SJSA1 (cell line): ENCODE measurements at regions not wholly inside any gene's neighbourhood (a gene's known extent, or its start where the extent isn't known, plus 50 kb on each side); places are given as distances from the start of the nearest gene placed in this dataset.

Experiments used
- DNase-seq, 2 experiments: peaks; one replicate each; pipeline ENCODE4 v3.0.0-alpha.2; 2015 to 2020; ENCODE audit warnings: low spot score in 2 of 2, low read depth in 1 of 2
- H3K27ac ChIP-seq: fragments of 250-450 bp; sonication (Bioruptor Pico); 2 replicates; pipeline ENCODE4 v1.5.1; 2020; ENCODE audit warnings: mild to moderate bottlenecking, moderate library complexity
- H3K27me3 ChIP-seq: fragments of 250-450 bp; sonication (Bioruptor Pico); replicated peaks from 2 replicates; pipeline ENCODE4 v1.5.1; 2020; ENCODE audit warnings: mild to moderate bottlenecking, moderate library complexity
- H3K36me3 ChIP-seq: fragments of 250-450 bp; sonication (Bioruptor Pico); 2 replicates; pipeline ENCODE4 v1.5.1; 2020; ENCODE audit warnings: mild to moderate bottlenecking
- H3K4me1 ChIP-seq: fragments of 250-450 bp; sonication (Bioruptor Pico); replicated peaks from 2 replicates; pipeline ENCODE4 v1.6.1; 2021; ENCODE audit warnings: mild to moderate bottlenecking
- H3K4me3 ChIP-seq: fragments of 250-450 bp; sonication (Bioruptor Pico); 2 replicates; pipeline ENCODE4 v1.5.1; 2020; ENCODE audit warnings: mild to moderate bottlenecking
- H3K9me3 ChIP-seq: fragments of 250-450 bp; sonication (Bioruptor Pico); replicated peaks from 2 replicates; pipeline ENCODE4 v1.5.1; 2020; ENCODE audit warnings: mild to moderate bottlenecking

DNA sequence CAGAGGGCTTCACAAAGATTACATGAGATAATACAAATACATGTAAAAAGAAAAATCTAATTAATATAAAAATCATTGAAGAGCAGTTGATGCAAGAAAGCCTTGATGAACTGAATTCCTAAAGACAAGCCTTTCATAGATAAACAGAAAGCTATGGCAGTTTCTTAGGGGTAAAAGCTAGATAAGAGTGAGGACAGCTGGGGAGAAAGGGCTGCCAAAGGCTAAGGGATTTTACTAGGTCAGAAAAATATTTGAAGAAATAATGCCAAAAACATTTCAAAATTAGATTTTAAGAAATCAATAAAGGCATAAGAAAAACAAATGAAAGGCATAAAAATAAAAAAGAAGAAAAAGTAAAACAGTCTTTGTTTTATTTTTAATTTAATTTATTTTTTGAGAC is 107.9 kb upstream of the ZNF366 start:
- H3K36me3 ChIP-seq = no peaks in the 10 kb centered on the region
- H3K27me3 ChIP-seq = no peaks in the 10 kb centered on the region
- DNase-seq = no peak
- peaks cover 18% of the 10 kb centered on the region for H3K4me1 ChIP-seq
- H3K9me3 ChIP-seq = no peaks in the 10 kb centered on the region
- H3K4me3 ChIP-seq = no peak overlapping the region
- no peak overlapping the region for H3K27ac ChIP-seq

DNA sequence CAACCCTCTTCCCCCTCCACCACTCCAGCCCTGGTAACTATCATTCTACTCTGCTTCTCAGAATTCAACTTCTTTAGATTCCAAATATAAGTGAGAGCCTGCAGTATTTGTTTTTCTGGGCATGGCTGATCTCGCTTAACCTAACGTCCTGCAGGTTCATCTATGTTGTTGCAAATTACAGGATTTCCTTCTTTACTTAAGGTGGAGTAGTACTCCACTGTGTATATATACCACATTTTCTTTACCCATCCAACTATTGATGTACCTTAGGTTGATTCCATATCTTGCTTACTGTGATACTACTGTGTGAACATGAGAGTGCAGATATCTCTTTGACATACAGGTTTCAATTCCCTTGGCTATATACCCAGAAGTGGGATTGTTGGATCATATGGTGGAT is 106.3 kb upstream of the ZNF366 start:
- Histone ChIP-seq H3K36me3 (no peaks in the 10 kb centered on the region), H3K4me1 (peaks cover 18% of the 10 kb centered on the region), H3K9me3 (no peaks in the 10 kb centered on the region), H3K27ac (no peak overlapping the region), H3K27me3 (no peaks in the 10 kb centered on the region), H3K4me3 (no peak overlapping the region)
- DNase-seq = no peak

DNA sequence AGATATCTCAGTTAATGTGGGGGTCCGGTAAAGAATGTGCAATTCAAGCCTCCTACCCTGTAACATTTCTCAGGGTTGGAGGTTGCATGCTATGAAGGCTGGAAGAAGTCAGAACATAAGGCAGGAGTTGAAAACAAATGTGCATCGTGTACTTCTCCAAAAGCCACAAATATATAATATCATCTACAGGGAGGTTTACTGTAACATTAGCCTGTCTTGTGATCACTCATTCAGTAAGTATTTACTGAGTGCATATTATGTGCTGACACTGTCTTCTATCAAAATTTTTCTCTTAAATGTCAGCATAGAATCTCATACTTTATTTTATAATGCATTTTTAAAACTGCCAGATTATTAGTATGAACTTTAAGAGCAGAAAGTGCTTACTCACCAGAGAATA is 105.6 kb upstream of the ZNF366 start:
- no peaks in the 10 kb centered on the region for H3K9me3 ChIP-seq
- peaks cover 16% of the 10 kb centered on the region for H3K4me1 ChIP-seq
- no peak overlapping the region for H3K4me3 ChIP-seq
- no peak for DNase-seq
- H3K27ac ChIP-seq = no peak overlapping the region
- H3K36me3 ChIP-seq = no peaks in the 10 kb centered on the region
- no peaks in the 10 kb centered on the region for H3K27me3 ChIP-seq

DNA sequence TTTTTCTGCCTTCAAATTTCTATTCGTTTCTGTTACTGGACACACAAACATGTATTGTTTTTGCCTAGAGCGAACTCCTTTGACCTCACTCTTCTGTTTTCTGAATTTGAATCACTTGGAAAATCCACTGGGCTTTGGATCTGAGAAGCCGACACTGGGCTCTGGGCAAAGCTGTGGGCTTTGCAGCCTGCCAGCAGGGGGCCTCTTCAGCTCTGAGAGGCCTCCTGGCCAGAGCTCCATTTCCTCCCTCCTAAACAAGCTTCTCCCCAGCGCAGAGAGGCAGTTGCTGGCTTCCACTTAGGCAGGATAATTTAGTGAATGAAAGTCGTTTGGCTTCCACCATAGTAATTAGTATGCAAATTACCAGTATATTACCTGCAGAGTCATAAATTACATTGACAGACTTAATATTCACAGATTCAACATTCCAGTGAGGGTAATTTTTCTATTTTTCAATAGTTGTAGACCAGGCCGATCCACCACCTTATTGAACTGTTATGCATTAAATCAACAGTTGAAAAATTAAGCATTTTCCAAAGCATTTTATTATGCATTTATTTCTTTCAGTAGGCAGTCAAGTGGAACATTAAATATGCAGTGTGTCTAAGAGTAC is 104.0 kb upstream of the ZNF366 start:
- no peaks in the 10 kb centered on the region for H3K9me3 ChIP-seq
- no peaks in the 10 kb centered on the region for H3K27me3 ChIP-seq
- no peak overlapping the region for H3K4me3 ChIP-seq
- H3K27ac ChIP-seq = no peak overlapping the region
- H3K36me3 ChIP-seq = no peaks in the 10 kb centered on the region
- DNase-seq = peak; percentile 60 to 74
- 0 out of 2 replicates have a peak, but pooled peaks cover 3% of the 10 kb centered on the region for H3K4me1 ChIP-seq

DNA sequence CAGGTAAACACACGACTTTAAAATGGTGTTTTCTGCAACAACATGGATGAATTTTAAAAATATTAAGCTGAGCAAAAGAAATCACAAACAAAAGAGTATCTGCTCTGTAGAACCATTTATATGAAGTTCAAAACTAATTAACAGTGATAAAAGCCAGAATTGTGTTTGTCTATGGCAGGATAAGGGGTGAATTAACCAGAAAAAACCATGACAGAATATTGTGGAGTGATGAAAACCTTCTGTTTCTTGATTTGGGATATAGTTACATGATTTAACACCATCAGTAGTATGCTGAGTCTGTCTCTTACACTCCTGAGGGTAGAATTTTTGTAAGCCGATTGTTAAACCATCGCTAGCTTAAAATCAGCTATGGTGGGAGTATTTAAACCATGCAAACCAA is 101.7 kb upstream of the ZNF366 start:
- Histone ChIP-seq H3K4me3 (no peak overlapping the region), H3K36me3 (no peaks in the 10 kb centered on the region)

DNA sequence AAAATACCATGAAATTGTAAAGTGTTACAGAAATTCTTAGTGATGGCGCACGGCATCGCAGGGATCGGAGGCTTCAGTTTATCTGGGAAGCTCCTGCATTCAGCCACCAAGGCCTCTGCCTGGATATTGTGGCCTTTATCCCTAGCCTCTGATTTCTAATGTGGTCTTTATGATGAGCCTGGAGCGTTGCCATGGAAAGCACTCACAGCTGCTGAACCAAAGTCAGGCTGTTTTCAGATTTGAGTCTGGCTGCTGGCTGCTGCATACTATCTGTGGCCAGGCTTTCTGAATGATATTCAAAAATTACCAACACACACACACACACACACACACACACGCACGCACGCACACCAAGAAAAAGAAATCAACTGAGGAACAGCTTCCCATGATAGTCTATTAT is 101.1 kb upstream of the ZNF366 start:
- Histone ChIP-seq H3K27ac (no peak overlapping the region), H3K36me3 (no peaks in the 10 kb centered on the region), H3K9me3 (no peaks in the 10 kb centered on the region), H3K4me1 (peaks cover 4% of the 10 kb centered on the region), H3K4me3 (no peak overlapping the region), H3K27me3 (no peaks in the 10 kb centered on the region)
- no peak for DNase-seq

More for the DNA sequence above, 101.7 kb upstream of the ZNF366 start:
- no peaks in the 10 kb centered on the region for H3K27me3 ChIP-seq
- H3K4me1 ChIP-seq = 0 out of 2 replicates have a peak, but pooled peaks cover 3% of the 10 kb centered on the region
- H3K9me3 ChIP-seq = no peaks in the 10 kb centered on the region
- no peak overlapping the region for H3K27ac ChIP-seq
- no peak for DNase-seq

DNA sequence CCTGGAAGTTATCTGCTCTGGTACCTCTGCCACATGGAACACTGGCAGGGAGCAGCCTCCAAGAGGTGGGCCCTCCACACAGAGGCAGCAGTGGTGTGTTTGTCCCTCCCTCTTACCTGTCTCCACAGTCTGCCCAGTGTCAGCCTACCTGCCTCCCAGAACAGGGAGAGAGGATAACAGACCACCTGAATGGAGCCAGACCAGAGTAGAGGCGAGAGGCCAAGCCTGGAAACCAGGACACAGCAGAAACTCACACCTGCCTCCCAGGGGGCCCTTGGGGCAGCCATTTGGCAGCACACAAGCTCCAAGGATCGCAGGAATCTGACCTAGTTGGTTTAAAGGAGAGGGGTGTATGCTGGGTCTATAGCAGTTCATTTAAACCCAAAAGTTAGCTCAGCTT is 100.2 kb upstream of the ZNF366 start:
- DNase-seq = no peak
- Histone ChIP-seq H3K36me3 (no peaks in the 10 kb centered on the region), H3K4me1 (peaks cover 14% of the 10 kb centered on the region), H3K4me3 (no peak overlapping the region), H3K27me3 (no peaks in the 10 kb centered on the region), H3K27ac (no peak overlapping the region), H3K9me3 (no peaks in the 10 kb centered on the region)

DNA sequence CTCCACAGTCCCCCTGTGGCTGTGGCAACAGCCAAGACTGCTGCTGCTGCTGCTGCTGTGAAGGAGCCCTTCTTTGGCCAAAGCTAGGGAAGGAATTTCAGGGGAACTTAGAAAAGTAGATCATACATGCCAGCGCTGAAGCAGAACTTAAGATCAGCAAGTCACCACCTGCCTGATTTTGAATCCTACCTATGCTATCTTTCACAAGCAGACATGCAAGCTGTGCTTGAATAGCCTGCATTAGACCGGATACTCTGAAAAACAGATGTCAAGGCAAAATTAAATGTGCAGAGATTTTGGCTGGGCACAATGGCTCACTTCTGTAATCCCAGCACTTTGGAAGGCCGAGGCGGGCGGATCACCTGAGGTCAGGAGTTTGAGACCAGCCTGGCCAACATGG is 99.3 kb upstream of the ZNF366 start:
- DNase-seq = no peak
- Histone ChIP-seq H3K9me3 (no peaks in the 10 kb centered on the region), H3K4me3 (no peak overlapping the region), H3K36me3 (no peaks in the 10 kb centered on the region), H3K27me3 (no peaks in the 10 kb centered on the region), H3K27ac (no peak overlapping the region), H3K4me1 (peaks cover 22% of the 10 kb centered on the region)

DNA sequence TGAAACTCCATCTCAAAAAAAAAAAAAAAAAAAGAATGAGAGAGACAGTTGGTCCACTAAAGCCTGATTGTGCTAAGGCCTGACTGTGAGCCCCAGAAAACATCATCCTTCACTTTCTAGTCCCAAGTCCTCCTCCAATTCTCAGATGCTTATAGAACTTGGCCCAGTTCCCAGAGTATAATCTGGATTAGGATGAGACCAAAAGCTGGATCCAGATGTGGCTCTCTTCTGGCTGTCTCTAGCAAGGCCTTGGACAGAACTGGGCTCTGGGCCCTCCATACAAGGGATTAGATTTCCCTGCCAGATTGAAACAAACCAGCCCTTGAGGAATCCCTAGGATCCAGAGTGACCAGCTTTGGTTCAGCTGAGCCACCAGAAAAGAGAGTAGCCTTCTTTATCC is 98.4 kb upstream of the ZNF366 start:
- H3K27ac ChIP-seq = no peak overlapping the region
- H3K4me3 ChIP-seq = no peak overlapping the region
- no peak for DNase-seq
- H3K36me3 ChIP-seq = no peaks in the 10 kb centered on the region
- no peaks in the 10 kb centered on the region for H3K9me3 ChIP-seq
- H3K27me3 ChIP-seq = no peaks in the 10 kb centered on the region
- H3K4me1 ChIP-seq = peaks cover 28% of the 10 kb centered on the region

DNA sequence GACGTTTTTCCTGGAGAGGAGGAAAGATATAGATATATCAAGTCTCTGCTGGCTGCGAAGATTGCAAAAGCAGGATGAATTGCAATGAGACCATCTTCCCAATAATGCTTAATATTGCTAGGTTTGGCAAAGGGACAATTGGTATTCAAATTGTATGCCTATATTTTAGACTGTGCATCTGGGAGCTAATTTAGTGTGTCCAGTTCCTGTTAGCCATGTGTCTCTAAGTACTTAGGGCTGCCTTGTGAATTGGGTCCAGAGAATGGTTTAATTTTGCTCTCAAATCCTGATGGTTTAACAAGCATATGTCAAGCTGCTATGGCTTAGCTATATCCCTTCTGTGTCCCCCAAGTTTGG is 97.6 kb upstream of the ZNF366 start:
- H3K4me3 ChIP-seq = no peak overlapping the region
- H3K9me3 ChIP-seq = no peaks in the 10 kb centered on the region
- peaks cover 36% of the 10 kb centered on the region for H3K4me1 ChIP-seq
- no peak for DNase-seq
- no peaks in the 10 kb centered on the region for H3K36me3 ChIP-seq
- no peak overlapping the region for H3K27ac ChIP-seq
- no peaks in the 10 kb centered on the region for H3K27me3 ChIP-seq

DNA sequence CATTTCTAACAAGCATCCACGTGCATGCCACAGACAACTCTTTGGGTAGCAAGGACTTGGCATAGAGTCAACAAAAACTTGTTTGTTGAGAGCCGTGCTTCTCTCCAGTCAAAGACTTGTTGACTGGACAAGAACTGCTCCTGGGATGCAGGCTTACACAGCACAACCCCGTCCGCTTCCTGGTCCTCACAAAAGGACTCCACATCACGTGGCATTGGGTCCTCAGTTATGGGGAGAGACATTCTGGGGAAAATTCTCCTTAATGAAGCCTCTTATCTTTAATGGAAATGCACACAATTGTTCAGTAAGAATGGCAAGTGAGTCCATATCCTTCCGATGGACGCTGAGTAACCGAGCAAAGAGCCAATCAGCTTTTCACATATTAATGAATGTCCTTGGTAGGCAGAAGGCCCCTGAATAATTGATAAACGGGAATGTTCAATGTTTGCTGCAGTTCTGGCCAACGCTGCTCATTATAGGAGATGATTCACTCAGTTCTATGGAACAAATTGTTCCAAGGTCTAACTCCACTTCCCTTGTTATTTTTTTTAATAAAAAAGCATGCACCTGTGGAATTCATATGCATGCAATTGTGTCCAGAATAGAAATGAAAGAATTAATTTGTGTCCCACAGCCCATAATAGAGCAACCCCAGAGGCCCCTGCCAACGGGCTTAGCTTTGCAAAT is 97.0 kb upstream of the ZNF366 start:
- no peaks in the 10 kb centered on the region for H3K36me3 ChIP-seq
- H3K27ac ChIP-seq = no peak overlapping the region
- H3K27me3 ChIP-seq = no peaks in the 10 kb centered on the region
- no peak overlapping the region for H3K4me3 ChIP-seq
- DNase-seq = no peak
- H3K9me3 ChIP-seq = 0 out of 2 replicates have a peak, but pooled peaks cover 2% of the 10 kb centered on the region
- H3K4me1 ChIP-seq = peaks cover 41% of the 10 kb centered on the region

DNA sequence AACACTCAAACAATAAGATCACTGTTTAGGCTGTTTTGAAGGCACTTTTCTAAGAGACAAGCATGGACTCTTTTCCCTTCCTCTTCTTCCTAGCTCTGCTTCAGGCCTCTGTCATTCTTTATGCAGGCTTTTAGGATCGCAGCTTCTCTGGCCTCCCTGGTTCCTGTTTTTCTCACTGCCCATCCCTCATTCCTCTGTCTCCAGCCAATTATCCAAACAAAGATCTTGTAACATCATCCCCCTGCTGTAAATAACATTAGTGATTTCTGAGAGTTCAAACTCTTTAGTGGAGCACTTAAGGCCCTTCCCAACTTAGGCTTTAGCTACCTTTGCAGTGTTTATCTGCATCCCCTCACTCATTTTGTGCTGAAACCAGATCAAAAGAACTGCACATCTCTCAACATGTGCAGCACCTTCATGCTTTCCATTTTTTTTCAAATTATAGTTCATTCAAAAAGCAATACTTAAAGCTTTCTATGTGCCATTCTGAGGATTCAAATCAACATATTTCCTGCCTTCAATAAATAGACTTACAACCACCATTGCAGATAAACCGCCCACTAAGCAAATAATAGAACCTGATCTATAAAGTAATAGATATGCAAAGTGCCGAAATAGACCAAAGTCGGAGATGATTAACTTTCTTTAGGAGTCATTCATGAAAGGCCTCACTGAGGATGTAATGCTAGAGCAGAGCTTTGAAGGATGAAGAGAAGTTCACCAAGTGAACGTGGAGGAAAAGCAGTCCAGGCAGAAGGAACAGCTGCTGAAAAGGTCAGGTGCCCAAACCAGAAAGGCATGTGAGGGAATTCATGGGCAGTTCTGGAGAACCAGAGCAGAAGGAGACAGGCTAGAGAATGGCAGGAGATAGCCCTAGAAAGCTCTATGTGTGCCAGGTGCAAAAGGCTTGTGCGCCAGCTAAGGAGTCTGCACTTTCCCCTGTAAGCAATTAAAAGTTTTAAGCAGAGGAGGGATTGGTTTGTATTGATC is 95.8 kb upstream of the ZNF366 start:
- DNase-seq = peak in 1 of 2 experiments; percentile 16
- Histone ChIP-seq H3K4me3 (no peak overlapping the region), H3K4me1 (peaks cover 53% of the 10 kb centered on the region), H3K27ac (no peak overlapping the region; the same call in 1 of the 2 replicates), H3K27me3 (no peaks in the 10 kb centered on the region), H3K9me3 (0 out of 2 replicates have a peak, but pooled peaks cover 5% of the 10 kb centered on the region), H3K36me3 (no peaks in the 10 kb centered on the region)

DNA sequence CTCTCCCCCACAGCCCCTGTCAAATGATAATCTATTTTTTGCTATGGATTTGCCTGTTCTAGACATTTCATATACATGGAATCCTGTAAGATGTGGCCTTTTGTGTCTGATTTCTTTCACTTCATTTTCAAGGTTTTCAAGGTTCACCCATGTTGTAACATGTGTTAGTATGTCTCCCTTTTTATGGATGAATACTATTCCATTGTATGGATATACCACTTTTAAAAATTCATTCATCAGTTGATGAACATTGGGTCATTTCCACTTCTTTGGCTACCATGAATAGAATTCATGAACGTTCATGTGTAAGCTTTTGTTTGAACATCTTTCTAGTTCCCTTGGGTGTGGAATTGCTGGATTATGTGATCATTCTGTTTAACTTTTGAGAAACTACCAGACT is 94.7 kb upstream of the ZNF366 start:
- Histone ChIP-seq H3K27ac (peak overlapping the region; percentile 80), H3K36me3 (no peaks in the 10 kb centered on the region), H3K4me1 (peaks cover 64% of the 10 kb centered on the region), H3K9me3 (0 out of 2 replicates have a peak, but pooled peaks cover 5% of the 10 kb centered on the region), H3K27me3 (no peaks in the 10 kb centered on the region), H3K4me3 (no peak overlapping the region)
- no peak for DNase-seq
